IMR-90 (cell line): ENCODE measurements at regions not wholly inside any gene's neighbourhood (a gene's known extent, or its start where the extent isn't known, plus 50 kb on each side); places are given as distances from the start of the nearest gene placed in this dataset.

Experiments used
- ATAC-seq: fragments of 200-7000 bp; cut with Tn5 transposase; 2 replicates; pipeline ENCODE4 v1.9.1; 2020; ENCODE audit warnings: low read depth, mild to moderate bottlenecking, moderate library complexity
- BruUV-seq: library from RNA; stranded (reverse); fragments of 400-500 nt; replicated peaks from 2 replicates; lab custom pipeline; 2021; lab: Mats Ljungman, UMichigan
- CTCF ChIA-PET: fragments of 300-600 bp; formaldehyde crosslinking; extraction: SDS; loops from one replicate; lab custom pipeline; 2021; ENCODE audit warnings: antibody characterized with exemption; lab: Yijun Ruan, JAX
- POLR2A ChIA-PET: fragments of 300-600 bp; sonication (Branson Sonifier 250); formaldehyde crosslinking; loops from one replicate; lab custom pipeline; 2022; ENCODE audit warnings: antibody characterized with exemption; ENCODE audit not compliant: unreplicated experiment; lab: Charles Lee
- DNase-seq: peaks from one replicate; pipeline ENCODE4 v3.0.0; 2013
- H2AFZ ChIP-seq: replicated peaks from 2 replicates; pipeline ENCODE3; 2013; ENCODE audit warnings: low read length, mild to moderate bottlenecking; ENCODE audit not compliant: poor library complexity
- H2AK5ac ChIP-seq: 2 replicates; pipeline ENCODE4 v1.6.1; 2013; ENCODE audit warnings: low read depth, low read length, inconsistent platforms
- H2AK9ac ChIP-seq: replicated peaks from 2 replicates; pipeline ENCODE3; 2013; ENCODE audit warnings: mild to moderate bottlenecking, low read depth, low read length, moderate library complexity; ENCODE audit not compliant: poor library complexity
- H2BK120ac ChIP-seq: 2 replicates; pipeline ENCODE4 v1.6.1; 2013; ENCODE audit warnings: low read depth, low read length, inconsistent platforms
- H2BK15ac ChIP-seq: 3 replicates; pipeline ENCODE4 v1.6.1; 2013; ENCODE audit warnings: low read depth, low read length, inconsistent platforms
- H2BK20ac ChIP-seq: 2 replicates; pipeline ENCODE4 v1.6.1; 2013; ENCODE audit warnings: low read depth, mild to moderate bottlenecking, inconsistent platforms, low read length, moderate library complexity
- H2BK5ac ChIP-seq: 2 replicates; pipeline ENCODE4 v1.6.1; 2013; ENCODE audit warnings: mild to moderate bottlenecking, low read depth, low read length, inconsistent platforms; ENCODE audit not compliant: poor library complexity, severe bottlenecking
- H3K14ac ChIP-seq: replicated peaks from 2 replicates; pipeline ENCODE4 v1.6.1; 2013; ENCODE audit warnings: low read depth, low read length, inconsistent platforms
- H3K18ac ChIP-seq: 2 replicates; pipeline ENCODE4 v1.6.1; 2013; ENCODE audit warnings: low read depth, low read length, control low read depth
- H3K23ac ChIP-seq: 2 replicates; pipeline ENCODE4 v1.6.1; 2013; ENCODE audit warnings: low read depth, low read length, inconsistent platforms
- H3K27ac ChIP-seq: 2 replicates; pipeline ENCODE4 v1.5.1; 2013; ENCODE audit warnings: mild to moderate bottlenecking, control low read depth, low read length; ENCODE audit not compliant: insufficient read depth
- H3K27me3 ChIP-seq: 2 replicates; pipeline ENCODE4 v1.6.1; 2013; ENCODE audit warnings: low read length; ENCODE audit not compliant: control insufficient read depth, insufficient read depth
- H3K36me3 ChIP-seq: 2 replicates; pipeline ENCODE4 v1.6.1; 2013; ENCODE audit warnings: low read length, mixed read lengths; ENCODE audit not compliant: control insufficient read depth, insufficient read depth
- H3K4ac ChIP-seq: 2 replicates; pipeline ENCODE4 v1.6.1; 2013; ENCODE audit warnings: low read depth, low read length, inconsistent platforms
- H3K4me1 ChIP-seq: 2 replicates; pipeline ENCODE4 v1.6.1; 2013; ENCODE audit warnings: low read length, mixed read lengths; ENCODE audit not compliant: control insufficient read depth, insufficient read depth
- H3K4me2 ChIP-seq: 2 replicates; pipeline ENCODE4 v1.6.1; 2013; ENCODE audit warnings: low read depth, mild to moderate bottlenecking, control low read depth, low read length, moderate library complexity
- H3K4me3 ChIP-seq: 2 replicates; pipeline ENCODE4 v1.5.1; 2013; ENCODE audit warnings: low read depth, mild to moderate bottlenecking, control low read depth, low read length, moderate library complexity; ENCODE audit not compliant: insufficient read depth
- H3K56ac ChIP-seq: 2 replicates; pipeline ENCODE4 v1.6.1; 2013; ENCODE audit warnings: low read length, inconsistent platforms; ENCODE audit not compliant: insufficient read depth; ENCODE audit errors: extremely low read depth
- H3K79me1 ChIP-seq, 2 experiments: 2 replicates each; pipeline ENCODE4 v1.6.1; 2013; ENCODE audit warnings: low read length in 2 of 2, inconsistent platforms in 1 of 2, low read depth in 1 of 2
- H3K9ac ChIP-seq: 2 replicates; pipeline ENCODE4 v1.6.1; 2013; ENCODE audit warnings: low read depth, low read length, control low read depth
- H3K9me1 ChIP-seq: 2 replicates; pipeline ENCODE4 v1.6.1; 2013; ENCODE audit warnings: low read length, inconsistent platforms; ENCODE audit not compliant: insufficient read depth
- H3K9me3 ChIP-seq: 2 replicates; pipeline ENCODE4 v1.6.1; 2013; ENCODE audit warnings: low read length; ENCODE audit not compliant: control insufficient read depth, insufficient read depth
- H4K20me1 ChIP-seq: 2 replicates; pipeline ENCODE4 v1.6.1; 2013; ENCODE audit warnings: low read length, inconsistent platforms; ENCODE audit not compliant: insufficient read depth
- H4K5ac ChIP-seq: 2 replicates; pipeline ENCODE4 v1.6.1; 2013; ENCODE audit warnings: mild to moderate bottlenecking, low read depth, low read length, control low read depth
- H4K8ac ChIP-seq, 2 experiments: 2 replicates each; pipeline ENCODE4 v1.6.1; 2013; ENCODE audit warnings: low read depth in 2 of 2, low read length in 2 of 2, control low read depth in 1 of 2, inconsistent platforms in 1 of 2
- H4K91ac ChIP-seq: 2 replicates; pipeline ENCODE4 v1.6.1; 2013; ENCODE audit warnings: low read depth, low read length, inconsistent platforms; ENCODE audit not compliant: insufficient read depth
- CEBPB ChIP-seq: IDR thresholded peaks from 2 replicates; pipeline ENCODE4 v1.6.1; 2012; ENCODE audit warnings: low read depth, low read length, improper control_type of control experiment
- CHD1 ChIP-seq: IDR thresholded peaks from 2 replicates; pipeline ENCODE4 v1.6.1; 2012; ENCODE audit warnings: low read depth, low read length, improper control_type of control experiment
- CTCF ChIP-seq: conservative IDR thresholded peaks from 2 replicates; pipeline ENCODE4 v1.5.1; 2012; ENCODE audit warnings: mild to moderate bottlenecking, low read depth, low read length, improper control_type of control experiment
- MAFK ChIP-seq: IDR thresholded peaks from 2 replicates; pipeline ENCODE4 v1.6.1; 2012; ENCODE audit warnings: low read depth, low read length, improper control_type of control experiment
- MAZ ChIP-seq: IDR thresholded peaks from 2 replicates; pipeline ENCODE4 v1.6.1; 2012; ENCODE audit warnings: low read depth, mild to moderate bottlenecking, low read length, improper control_type of control experiment, moderate library complexity, borderline replicate concordance
- NFE2L2 ChIP-seq: fragments of 150-350 bp; IDR thresholded peaks from 2 replicates; pipeline ENCODE4 v1.6.1; 2016; ENCODE audit warnings: low read depth, mild to moderate bottlenecking, low read length
- POLR2A ChIP-seq: IDR thresholded peaks from 2 replicates; pipeline ENCODE4 v1.6.1; 2012; ENCODE audit warnings: mild to moderate bottlenecking, low read depth, low read length
- RAD21 ChIP-seq: IDR thresholded peaks from 2 replicates; pipeline ENCODE4 v1.6.1; 2012; ENCODE audit warnings: low read length, improper control_type of control experiment
- RFX5 ChIP-seq: IDR thresholded peaks from 2 replicates; pipeline ENCODE4 v1.8.0; 2012; ENCODE audit warnings: low read depth, mild to moderate bottlenecking, low read length, moderate library complexity
- USF2 ChIP-seq: fragments of 150-350 bp; IDR thresholded peaks from 2 replicates; pipeline ENCODE4 v1.6.1; 2017; ENCODE audit warnings: mild to moderate bottlenecking, antibody characterized with exemption, low read length, low read depth
- WGBS, 2 experiments: methylation state at CpG; one replicate each; pipeline versions ENCODE4 v1.1.5 to v1.1.7; 2013; ENCODE audit warnings: missing lambda C conversion rate in 2 of 2; ENCODE audit not compliant: insufficient read length in 1 of 2; ENCODE audit errors: extremely low coverage in 2 of 2; 5-methylcytosine and 5-hydroxymethylcytosine counted together
- dilution Hi-C: fragments of 300-500 bp; cut with HindIII; formaldehyde crosslinking; loops from one replicate; pipeline ENCODE4 v1.14.3; 2018; ENCODE audit warnings: low sequenced_read_pairs; ENCODE audit not compliant: unreplicated experiment
- in situ Hi-C: fragments of 300-500 bp; cut with MboI; formaldehyde crosslinking; loops from 3 replicates; pipeline ENCODE4 v1.14.3; 2019; ENCODE audit warnings: low sequenced_read_pairs, inconsistent platforms, mixed read lengths
- intact Hi-C: fragments of 100-400 bp; cut with micrococcal nuclease; formaldehyde crosslinking; loops from 2 replicates; pipeline ENCODE4 v1.10.0; 2022

- intact Hi-C loops (no loop called here), in situ Hi-C loops (no loop called here), dilution Hi-C loops (no loop called here)
- peaks cover 16% of the 10 kb centered on the region; the same call in 1 of the 2 replicates for H4K20me1 ChIP-seq
- peak overlapping the region; percentile 70 for H2BK5ac ChIP-seq
- CTCF ChIA-PET, result no interaction called here
- no peak overlapping the region for H3K9ac ChIP-seq
- 0 out of 2 replicates have a peak overlapping the region, but pooled peaks have one; percentile 25 for H2BK120ac ChIP-seq
- peak overlapping the region; percentile 34; the same call in 1 of the 3 replicates for H2BK15ac ChIP-seq
- no peak overlapping the region for H2AK5ac ChIP-seq
- no peak overlapping the region for H2AK9ac ChIP-seq
- peak overlapping the region; percentile 57 for H3K14ac ChIP-seq
- H4K8ac ChIP-seq, result 0 out of 4 replicates have a peak overlapping the region, but pooled peaks of 1 of the 2 experiments have one; percentile 33
- H3K27me3 ChIP-seq, result no peaks in the 10 kb centered on the region
- H2BK20ac ChIP-seq, result peak overlapping the region; percentile 50; the same call in 1 of the 2 replicates
- H2AFZ ChIP-seq, result no peak overlapping the region
- WGBS, 2 experiments, result no CpG with 5 or more reads among the region's 2 CpGs
- TF ChIP-seq USF2, result peak; percentile 63; the same call in 1 of the 2 replicates
- TF ChIP-seq CEBPB, result no peak
- TF ChIP-seq MAFK, result no peak
- TF ChIP-seq NFE2L2, result no peak
- 0 out of 2 replicates have a peak, but pooled peaks have one; percentile 6 for TF ChIP-seq CTCF
- no peak for TF ChIP-seq RFX5
- TF ChIP-seq MAZ, result no peak
- no peak for TF ChIP-seq CHD1
- TF ChIP-seq POLR2A, result no peak
- TF ChIP-seq RAD21, result no peak
- peak overlapping the region; percentile 81; the same call in 1 of the 2 replicates for H4K5ac ChIP-seq
- H3K9me1 ChIP-seq, result peaks cover 17% of the 10 kb centered on the region
- DNase-seq, result peak; percentile 40
- peak overlapping the region; percentile 55 for H3K4me2 ChIP-seq
- H3K27ac ChIP-seq, result peak overlapping the region; percentile 39; the same call in 1 of the 2 replicates
- POLR2A ChIA-PET, result no interaction called here
- peak overlapping the region; percentile 58 for H3K4ac ChIP-seq
- H3K9me3 ChIP-seq, result no peaks in the 10 kb centered on the region
- no peaks in the 10 kb centered on the region; the same call in 1 of the 2 replicates for H3K36me3 ChIP-seq
- H3K18ac ChIP-seq, result peak overlapping the region; percentile 80; the same call in 1 of the 2 replicates
- H3K56ac ChIP-seq, result no peak overlapping the region
- ATAC-seq, result peak; percentile 58
- H3K79me1 ChIP-seq, result peaks cover 42 to 60% of the 10 kb centered on the region in 2 experiments
- peak overlapping the region; percentile 62; the same call in 1 of the 2 replicates for H3K23ac ChIP-seq
- no TSS peak for BruUV-seq
- peaks cover 25% of the 10 kb centered on the region for H3K4me1 ChIP-seq
- H3K4me3 ChIP-seq, result no peak overlapping the region
- H4K91ac ChIP-seq, result peak overlapping the region; percentile 51
Observed at GRCh38 chr3:159865041-159865579, 123.5 kb upstream of the IL12A start.
